ENCODE measurements at regions not wholly inside any gene's neighbourhood (a gene's known extent, or its start where the extent isn't known, plus 50 kb on each side); places are given as distances from the start of the nearest gene placed in this dataset.

GRCh38 chr4:129176864-129177263 lies 80.9 kb downstream of the C4orf33 start:
- TF ChIP-seq POLR2A (IDR thresholded peaks at IDR 0.05), result no peak
- no peak for TF ChIP-seq CTCF (IDR thresholded peaks at IDR 0.05)

Data from testis (tissue), 2 donors.